ENCODE measurements at regions not wholly inside any gene's neighbourhood (a gene's known extent, or its start where the extent isn't known, plus 50 kb on each side); places are given as distances from the start of the nearest gene placed in this dataset.

DNA sequence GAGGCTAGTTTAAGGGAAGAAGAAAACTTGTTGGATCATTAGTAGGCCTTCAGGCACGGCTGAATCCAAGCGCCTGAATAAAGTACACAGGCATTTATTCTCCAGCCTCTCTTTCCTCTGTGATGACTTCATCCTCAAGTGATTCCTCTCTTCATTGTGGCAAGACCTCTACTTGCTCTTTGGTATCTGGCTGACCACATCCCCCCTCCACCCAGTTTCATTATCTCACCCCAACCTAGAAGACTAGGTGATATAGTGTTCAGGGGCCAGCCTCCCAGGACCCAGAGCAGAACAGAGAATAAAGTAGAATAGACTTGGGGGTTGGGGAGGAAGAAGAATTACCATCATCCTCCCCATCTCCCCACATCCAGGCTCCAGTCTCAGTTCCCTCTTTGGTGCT lies 189.3 kb downstream of the MIAT start:
- no peak for TF ChIP-seq TAF1 (IDR thresholded peaks at IDR 0.05; ENCODE audit: borderline replicate concordance, insufficient read depth, low read length)
- TF ChIP-seq FOXP2 (optimal IDR thresholded peaks at IDR 0.05; ENCODE audit: borderline replicate concordance, extremely low read depth, extremely low read length, insufficient read depth): no peak
- TF ChIP-seq POLR2AphosphoS5 (IDR thresholded peaks at IDR 0.05; ENCODE audit: low read depth, low read length): no peak
- no peak for TF ChIP-seq SIN3A (IDR thresholded peaks at IDR 0.05; ENCODE audit: borderline replicate concordance, insufficient read depth, low read length)
- TF ChIP-seq, protein P1, sequence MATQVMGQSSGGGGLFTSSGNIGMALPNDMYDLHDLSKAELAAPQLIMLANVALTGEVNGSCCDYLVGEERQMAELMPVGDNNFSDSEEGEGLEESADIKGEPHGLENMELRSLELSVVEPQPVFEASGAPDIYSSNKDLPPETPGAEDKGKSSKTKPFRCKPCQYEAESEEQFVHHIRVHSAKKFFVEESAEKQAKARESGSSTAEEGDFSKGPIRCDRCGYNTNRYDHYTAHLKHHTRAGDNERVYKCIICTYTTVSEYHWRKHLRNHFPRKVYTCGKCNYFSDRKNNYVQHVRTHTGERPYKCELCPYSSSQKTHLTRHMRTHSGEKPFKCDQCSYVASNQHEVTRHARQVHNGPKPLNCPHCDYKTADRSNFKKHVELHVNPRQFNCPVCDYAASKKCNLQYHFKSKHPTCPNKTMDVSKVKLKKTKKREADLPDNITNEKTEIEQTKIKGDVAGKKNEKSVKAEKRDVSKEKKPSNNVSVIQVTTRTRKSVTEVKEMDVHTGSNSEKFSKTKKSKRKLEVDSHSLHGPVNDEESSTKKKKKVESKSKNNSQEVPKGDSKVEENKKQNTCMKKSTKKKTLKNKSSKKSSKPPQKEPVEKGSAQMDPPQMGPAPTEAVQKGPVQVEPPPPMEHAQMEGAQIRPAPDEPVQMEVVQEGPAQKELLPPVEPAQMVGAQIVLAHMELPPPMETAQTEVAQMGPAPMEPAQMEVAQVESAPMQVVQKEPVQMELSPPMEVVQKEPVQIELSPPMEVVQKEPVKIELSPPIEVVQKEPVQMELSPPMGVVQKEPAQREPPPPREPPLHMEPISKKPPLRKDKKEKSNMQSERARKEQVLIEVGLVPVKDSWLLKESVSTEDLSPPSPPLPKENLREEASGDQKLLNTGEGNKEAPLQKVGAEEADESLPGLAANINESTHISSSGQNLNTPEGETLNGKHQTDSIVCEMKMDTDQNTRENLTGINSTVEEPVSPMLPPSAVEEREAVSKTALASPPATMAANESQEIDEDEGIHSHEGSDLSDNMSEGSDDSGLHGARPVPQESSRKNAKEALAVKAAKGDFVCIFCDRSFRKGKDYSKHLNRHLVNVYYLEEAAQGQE (IDR thresholded peaks at IDR 0.05; ENCODE audit: insufficient read depth in 1 of 2, low read depth in 2 of 2, low read length in 2 of 2): no peak

DNA sequence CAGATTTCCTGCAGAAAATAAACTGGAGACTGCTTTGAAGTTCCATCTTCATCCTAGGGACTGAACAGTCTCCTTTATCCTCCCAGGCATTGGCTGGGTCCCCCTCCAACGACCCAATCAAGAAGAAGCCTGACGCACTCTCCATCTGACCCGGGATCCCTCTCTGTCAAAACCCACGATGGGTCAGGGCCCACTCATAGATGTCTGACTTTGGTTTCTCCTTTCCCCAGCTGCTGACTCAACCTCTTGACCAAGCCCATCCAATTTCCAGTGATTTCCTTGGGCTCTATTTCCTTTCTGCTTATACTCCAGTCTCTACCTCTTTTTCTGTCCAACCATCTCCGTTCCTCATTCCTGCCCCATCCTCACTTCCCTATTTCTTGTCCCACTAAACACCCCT lies 189.7 kb downstream of the MIAT start:
- TF ChIP-seq TAF1 (IDR thresholded peaks at IDR 0.05; ENCODE audit: borderline replicate concordance, insufficient read depth, low read length) (no peak), POLR2AphosphoS5 (IDR thresholded peaks at IDR 0.05; ENCODE audit: low read depth, low read length) (no peak)

DNA sequence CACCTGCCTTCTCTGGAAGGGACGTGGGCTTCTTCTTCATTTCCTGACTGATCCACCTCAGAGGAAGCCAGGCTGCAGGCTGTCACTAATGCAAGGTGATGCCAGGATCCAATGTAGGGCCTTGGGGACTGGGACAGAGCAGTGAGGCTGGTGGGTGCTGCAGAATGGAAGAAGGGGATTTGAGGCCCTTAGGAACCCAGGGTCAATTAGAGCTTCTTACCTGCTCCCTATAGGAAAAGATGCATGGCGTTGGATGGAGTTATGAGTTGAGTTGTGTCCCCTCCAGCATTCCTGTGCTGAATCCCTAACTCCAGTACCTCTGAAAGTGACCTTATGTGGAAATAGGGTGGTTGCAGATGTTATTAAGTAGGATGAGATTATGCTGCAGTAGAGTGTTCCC lies 190.4 kb downstream of the MIAT start:
- TF ChIP-seq, protein P1 (IDR thresholded peaks at IDR 0.05; ENCODE audit: insufficient read depth in 1 of 2, low read depth in 2 of 2, low read length in 2 of 2): no peak
- no peak for TF ChIP-seq POLR2AphosphoS5 (IDR thresholded peaks at IDR 0.05; ENCODE audit: low read depth, low read length)
- no peak for TF ChIP-seq FOXP2 (optimal IDR thresholded peaks at IDR 0.05; ENCODE audit: borderline replicate concordance, extremely low read depth, extremely low read length, insufficient read depth)
- TF ChIP-seq TAF1 (IDR thresholded peaks at IDR 0.05; ENCODE audit: borderline replicate concordance, insufficient read depth, low read length): no peak
- TF ChIP-seq SIN3A (IDR thresholded peaks at IDR 0.05; ENCODE audit: borderline replicate concordance, insufficient read depth, low read length): no peak

DNA sequence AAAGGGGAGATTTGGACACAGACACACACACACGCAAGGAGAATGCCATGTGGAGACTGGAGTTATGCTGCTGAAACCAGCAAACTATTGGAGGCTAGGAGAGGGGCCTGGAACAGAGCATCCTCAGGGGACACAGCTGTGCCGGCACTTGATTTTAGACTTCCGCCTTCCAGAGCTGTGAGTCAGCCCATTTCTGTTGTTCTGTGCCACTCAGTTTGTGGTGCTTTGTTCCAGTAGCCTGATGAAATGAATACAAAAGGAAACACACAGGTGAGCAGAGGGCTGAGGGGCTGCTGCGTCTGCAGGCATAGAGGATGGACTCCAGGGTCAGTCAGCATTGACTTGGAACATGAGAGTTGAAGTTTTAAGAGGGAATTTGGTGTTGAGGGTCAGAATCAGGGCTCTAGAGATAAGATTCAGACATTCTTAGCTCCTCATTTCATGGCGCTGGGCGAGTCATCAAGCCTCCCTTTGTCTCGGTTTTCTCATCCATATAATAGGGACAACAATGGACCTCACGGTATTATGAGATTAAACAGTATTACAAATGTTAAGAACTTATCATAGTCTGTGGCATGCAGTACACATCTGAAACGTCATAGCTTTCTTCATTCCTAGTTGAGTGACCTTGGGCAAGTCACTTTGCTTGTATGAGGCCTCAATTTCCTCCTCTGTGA lies 191.0 kb downstream of the MIAT start:
- TF ChIP-seq SIN3A (IDR thresholded peaks at IDR 0.05; ENCODE audit: borderline replicate concordance, insufficient read depth, low read length) (no peak), POLR2AphosphoS5 (IDR thresholded peaks at IDR 0.05; ENCODE audit: low read depth, low read length) (no peak), TAF1 (IDR thresholded peaks at IDR 0.05; ENCODE audit: borderline replicate concordance, insufficient read depth, low read length) (no peak), FOXP2 (optimal IDR thresholded peaks at IDR 0.05; ENCODE audit: borderline replicate concordance, extremely low read depth, extremely low read length, insufficient read depth) (no peak)
- TF ChIP-seq, protein P1 (IDR thresholded peaks at IDR 0.05; ENCODE audit: insufficient read depth in 1 of 2, low read depth in 2 of 2, low read length in 2 of 2): no peak

DNA sequence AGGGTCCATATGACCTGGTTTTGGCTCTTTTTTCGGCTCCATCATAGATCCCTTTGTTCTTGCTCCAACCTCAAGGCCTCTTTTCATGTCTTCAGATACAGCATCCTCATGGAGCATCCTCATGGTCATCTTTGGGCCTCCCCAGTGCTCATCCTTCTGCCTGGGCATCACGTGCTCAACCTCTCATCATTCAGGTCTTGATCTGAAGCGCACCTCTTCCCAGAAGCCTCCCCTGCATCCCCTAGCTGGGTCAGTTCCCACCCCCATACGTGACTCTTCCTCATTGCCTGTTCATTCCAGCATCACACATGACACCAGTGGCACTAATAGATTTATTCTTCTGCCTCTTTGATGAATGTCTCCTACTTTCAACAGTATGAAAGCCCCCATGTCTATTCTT lies 192.2 kb downstream of the MIAT start:
- no peak for TF ChIP-seq SIN3A (IDR thresholded peaks at IDR 0.05; ENCODE audit: borderline replicate concordance, insufficient read depth, low read length)
- no peak for TF ChIP-seq FOXP2 (optimal IDR thresholded peaks at IDR 0.05; ENCODE audit: borderline replicate concordance, extremely low read depth, extremely low read length, insufficient read depth)
- TF ChIP-seq, protein P1 (IDR thresholded peaks at IDR 0.05; ENCODE audit: insufficient read depth in 1 of 2, low read depth in 2 of 2, low read length in 2 of 2): no peak
- no peak for TF ChIP-seq POLR2AphosphoS5 (IDR thresholded peaks at IDR 0.05; ENCODE audit: low read depth, low read length)
- no peak for TF ChIP-seq TAF1 (IDR thresholded peaks at IDR 0.05; ENCODE audit: borderline replicate concordance, insufficient read depth, low read length)

All from PFSK-1 (cell line).